SK-N-SH treated with all-trans-retinoic acid at 6 μM for 48 hours (cell line): ENCODE measurements at regions not wholly inside any gene's neighbourhood (a gene's known extent, or its start where the extent isn't known, plus 50 kb on each side); places are given as distances from the start of the nearest gene placed in this dataset.

Experiments used
- ISL1 ChIP-seq: fragments of 250-450 bp; sonication (Bioruptor Pico); IDR thresholded peaks from 2 replicates; pipeline ENCODE4 v2.1.2; 2022; ENCODE audit warnings: mild to moderate bottlenecking, moderate library complexity
- ZNF70 ChIP-seq: fragments of 450-650 bp; formaldehyde crosslinking; IDR thresholded peaks from 2 replicates; pipeline ENCODE4 v1.5.0; 2020; ENCODE audit warnings: mild to moderate bottlenecking, moderate library complexity

DNA sequence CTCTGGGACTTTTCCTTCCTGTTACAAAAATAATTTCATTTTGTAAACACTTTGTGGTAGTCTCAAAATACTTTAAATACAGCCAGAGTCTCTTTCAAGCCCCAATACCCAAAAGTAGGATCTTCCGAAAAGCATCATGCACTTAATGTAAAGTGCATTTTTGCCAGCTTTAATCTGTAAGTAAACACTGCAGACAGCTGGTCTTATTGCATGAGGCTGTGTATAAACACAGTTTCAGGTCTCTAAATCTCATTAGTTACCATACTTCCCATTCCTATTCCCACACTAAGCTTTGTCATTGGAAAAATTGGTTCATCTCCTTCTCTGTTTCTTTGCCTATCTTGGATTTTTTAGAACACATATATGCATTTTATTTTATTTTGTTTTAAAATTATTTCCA is 87.6 kb upstream of the GNAI1 start:
- TF ChIP-seq ZNF70 (CRISPR knock-in tag) (no peak), ISL1 (CRISPR knock-in tag) (no peak)
